CD4-positive, alpha-beta T cell treated with Interferon gamma for 1 hour (primary cell): ENCODE measurements at regions not wholly inside any gene's neighbourhood (a gene's known extent, or its start where the extent isn't known, plus 50 kb on each side); places are given as distances from the start of the nearest gene placed in this dataset.
"Not testable (repeated sequence)": the region's sequence is repeated elsewhere in the genome, so short reads cannot be mapped to it uniquely, and the experiment has no call there.

Experiments used
- DNase-seq: peaks from one replicate; pipeline ENCODE4 v3.0.0-alpha.2; 2020

GRCh38 chr3:72032441-72033135 lies 247.6 kb upstream of the PROK2 start:
- DNase-seq: no peak

GRCh38 chr3:72031581-72031980 lies 246.6 kb upstream of the PROK2 start:
- peak; percentile 54 for DNase-seq

- not testable (repeated sequence) for DNase-seq
These were observed 245.3 kb upstream of the PROK2 start for GRCh38 chr3:72030296-72030695.

GRCh38 chr3:72028726-72029125 lies 243.8 kb upstream of the PROK2 start:
- DNase-seq: not testable (repeated sequence)

GRCh38 chr3:72028307-72028706 lies 243.4 kb upstream of the PROK2 start:
- DNase-seq: not testable (repeated sequence)

GRCh38 chr3:72027728-72028127 lies 242.8 kb upstream of the PROK2 start:
- not testable (repeated sequence) for DNase-seq

- DNase-seq: no peak
These were observed 237.1 kb upstream of the PROK2 start for GRCh38 chr3:72022027-72022426.

- no peak for DNase-seq
These were observed 236.6 kb upstream of the PROK2 start for GRCh38 chr3:72021531-72021930.

GRCh38 chr3:72018343-72018984 lies 233.5 kb upstream of the PROK2 start:
- no peak for DNase-seq

GRCh38 chr3:72017935-72018334 lies 233.0 kb upstream of the PROK2 start:
- DNase-seq: no peak

- DNase-seq: no peak
These were observed 232.4 kb upstream of the PROK2 start for GRCh38 chr3:72017311-72017710.

GRCh38 chr3:72015463-72015862 lies 230.5 kb upstream of the PROK2 start:
- no peak for DNase-seq

GRCh38 chr3:72013084-72013483 lies 228.1 kb upstream of the PROK2 start:
- DNase-seq: no peak

GRCh38 chr3:72012363-72012762 lies 227.4 kb upstream of the PROK2 start:
- no peak for DNase-seq

- no peak for DNase-seq
These were observed 226.5 kb upstream of the PROK2 start for GRCh38 chr3:72011485-72011884.

- DNase-seq: peak; percentile 23
These were observed 225.0 kb upstream of the PROK2 start for GRCh38 chr3:72009851-72010443.

GRCh38 chr3:72008226-72008996 lies 223.5 kb upstream of the PROK2 start:
- DNase-seq: peak; percentile 48

- DNase-seq: no peak
These were observed 221.9 kb upstream of the PROK2 start for GRCh38 chr3:72006631-72007556.

GRCh38 chr3:72004749-72005292 lies 219.9 kb upstream of the PROK2 start:
- DNase-seq: no peak

GRCh38 chr3:72003936-72004335 lies 219.0 kb upstream of the PROK2 start:
- no peak for DNase-seq

- DNase-seq: no peak
These were observed 216.8 kb upstream of the PROK2 start for GRCh38 chr3:72001758-72002157.
